GM12878 (cell line): ENCODE measurements at regions not wholly inside any gene's neighbourhood (a gene's known extent, or its start where the extent isn't known, plus 50 kb on each side); places are given as distances from the start of the nearest gene placed in this dataset.

Source experiments
- CBX5 ChIP-seq: sonication (generic); IDR thresholded peaks from 2 replicates; pipeline ENCODE4 v1.6.1; 2016; ENCODE audit warnings: low read depth, moderate library complexity, mild to moderate bottlenecking, inconsistent platforms
- CTCF ChIP-seq, 3 experiments: IDR thresholded peaks in 2 of 3; conservative IDR thresholded peaks in 1 of 3; 2 replicates each; pipeline ENCODE4 v1.5.1; 2011; ENCODE audit warnings: low read depth in 3 of 3, low read length in 3 of 3, mild to moderate bottlenecking in 3 of 3, control low read depth in 2 of 3, moderate library complexity in 2 of 3, inconsistent platforms in 1 of 3, mixed read lengths in 1 of 3; ENCODE audit not compliant: control insufficient read depth in 2 of 3, insufficient read depth in 1 of 3; ENCODE audit errors: extremely low read depth in 1 of 3
- EED ChIP-seq: sonication (generic); IDR thresholded peaks from 2 replicates; pipeline ENCODE4 v1.6.1; 2016; ENCODE audit warnings: antibody characterized with exemption, low read depth
- EGR1 ChIP-seq, 2 experiments: IDR thresholded peaks; 1 replicate in 1 of 2; 2 replicates in 1 of 2; pipeline ENCODE4 v1.6.1; 2011 to 2012; ENCODE audit warnings: low read depth in 2 of 2, low read length in 2 of 2, borderline replicate concordance in 1 of 2, mild to moderate bottlenecking in 1 of 2, moderate library complexity in 1 of 2
- EP300 ChIP-seq, 2 experiments: fragments of 150-350 bp in 1 of 2; IDR thresholded peaks; 2 replicates each; pipeline ENCODE4 v1.6.1; 2011 to 2012; ENCODE audit warnings: low read depth in 2 of 2, low read length in 2 of 2, borderline replicate concordance in 1 of 2, improper control_type of control experiment in 1 of 2, inconsistent platforms in 1 of 2; ENCODE audit not compliant: control insufficient read depth in 1 of 2
- EZH2 ChIP-seq: IDR thresholded peaks from 2 replicates; pipeline ENCODE4 v1.6.1; 2012; ENCODE audit warnings: low read depth, mild to moderate bottlenecking, control low read depth, inconsistent platforms, low read length, borderline replicate concordance; ENCODE audit not compliant: control insufficient read depth
- FOXM1 ChIP-seq: IDR thresholded peaks from 2 replicates; pipeline ENCODE4 v1.6.1; 2012; ENCODE audit warnings: low read depth, mild to moderate bottlenecking, inconsistent platforms, low read length, moderate library complexity
- KAT2A ChIP-seq: conservative IDR thresholded peaks from 2 replicates; pipeline ENCODE4 v1.6.1; 2011; ENCODE audit warnings: low read depth, low read length; ENCODE audit not compliant: control insufficient read depth
- POLR2A ChIP-seq: IDR thresholded peaks from 2 replicates; pipeline ENCODE4 v1.6.1; 2011; ENCODE audit warnings: low read depth, mild to moderate bottlenecking, low read length
- POLR2AphosphoS5 ChIP-seq: IDR thresholded peaks from 2 replicates; pipeline ENCODE4 v1.6.1; 2011; ENCODE audit warnings: mild to moderate bottlenecking, low read length, inconsistent platforms
- SIX5 ChIP-seq: IDR thresholded peaks from 2 replicates; pipeline ENCODE4 v1.6.1; 2011; ENCODE audit warnings: mild to moderate bottlenecking, low read depth, low read length, moderate library complexity; ENCODE audit not compliant: severe bottlenecking
- USF2 ChIP-seq: IDR thresholded peaks from 2 replicates; pipeline ENCODE4 v1.6.1; 2011; ENCODE audit warnings: low read depth, low read length, improper control_type of control experiment, borderline replicate concordance
- WRNIP1 ChIP-seq: IDR thresholded peaks from 2 replicates; pipeline ENCODE4 v1.6.1; 2011; ENCODE audit warnings: low read depth, low read length, improper control_type of control experiment, borderline replicate concordance
- ZNF687 ChIP-seq: fragments of 450-650 bp; IDR thresholded peaks from 2 replicates; pipeline ENCODE4 v1.6.1; 2017; ENCODE audit warnings: mild to moderate bottlenecking, moderate library complexity

GRCh38 chr21:23732776-23733175 lies 1874.5 kb downstream of the MRPL39 start:
- TF ChIP-seq WRNIP1 (no peak), POLR2AphosphoS5 (no peak), EED (no peak), EZH2 (no peak), USF2 (no peak), KAT2A (no peak), CTCF (IDR thresholded peaks at IDR 0.05 in 2 of 3, conservative IDR thresholded peaks at IDR 0.05 in 1 of 3; ENCODE audit: control insufficient read depth in 2 of 3, extremely low read depth in 1 of 3, insufficient read depth in 1 of 3, low read depth in 3 of 3, low read length in 3 of 3) (no peak), FOXM1 (no peak), POLR2A (no peak), CBX5 (no peak), EP300 (IDR thresholded peaks at IDR 0.05; ENCODE audit: borderline replicate concordance in 1 of 2, control insufficient read depth in 1 of 2, low read depth in 2 of 2, low read length in 2 of 2) (no peak), SIX5 (no peak), EGR1 (IDR thresholded peaks at IDR 0.05; ENCODE audit: borderline replicate concordance in 1 of 2, low read depth in 2 of 2, low read length in 2 of 2) (no peak), ZNF687 (no peak)
